Glutamatergic neuron (in vitro differentiated cells): ENCODE measurements at regions not wholly inside any gene's neighbourhood (a gene's known extent, or its start where the extent isn't known, plus 50 kb on each side); places are given as distances from the start of the nearest gene placed in this dataset.

Experiments used
- DNase-seq: peaks from one replicate; pipeline ENCODE4 v3.0.0; 2022
- H3K27ac Mint-ChIP-seq: one replicate; pipeline ENCODE4 v1.8.0; 2020; ENCODE audit warnings: mild to moderate bottlenecking, mixed read lengths, inconsistent platforms; ENCODE audit not compliant: unreplicated experiment
- H3K27me3 Mint-ChIP-seq: one replicate; pipeline ENCODE4 v1.8.0; 2020; ENCODE audit warnings: mild to moderate bottlenecking, moderate library complexity, mixed read lengths, inconsistent platforms; ENCODE audit not compliant: unreplicated experiment
- H3K36me3 Mint-ChIP-seq: one replicate; pipeline ENCODE4 v1.8.0; 2020; ENCODE audit warnings: mild to moderate bottlenecking, mixed read lengths, inconsistent platforms; ENCODE audit not compliant: unreplicated experiment
- H3K4me1 Mint-ChIP-seq: one replicate; pipeline ENCODE4 v1.8.0; 2020; ENCODE audit warnings: mild to moderate bottlenecking, low read depth, mixed read lengths, inconsistent platforms; ENCODE audit not compliant: unreplicated experiment
- H3K4me3 Mint-ChIP-seq: one replicate; pipeline ENCODE4 v1.8.0; 2020; ENCODE audit warnings: mild to moderate bottlenecking, mixed read lengths, inconsistent platforms; ENCODE audit not compliant: unreplicated experiment
- H3K9me3 Mint-ChIP-seq: one replicate; pipeline ENCODE4 v1.8.0; 2020; ENCODE audit warnings: mild to moderate bottlenecking, moderate library complexity, mixed read lengths, inconsistent platforms; ENCODE audit not compliant: unreplicated experiment
- TF ChIP-seq, protein P1 (sequence below): fragments of 200-600 bp; sonication (generic); IDR thresholded peaks from one replicate; pipeline ENCODE4 v1.5.0; 2021; ENCODE audit not compliant: partially characterized antibody, unreplicated experiment

DNA sequence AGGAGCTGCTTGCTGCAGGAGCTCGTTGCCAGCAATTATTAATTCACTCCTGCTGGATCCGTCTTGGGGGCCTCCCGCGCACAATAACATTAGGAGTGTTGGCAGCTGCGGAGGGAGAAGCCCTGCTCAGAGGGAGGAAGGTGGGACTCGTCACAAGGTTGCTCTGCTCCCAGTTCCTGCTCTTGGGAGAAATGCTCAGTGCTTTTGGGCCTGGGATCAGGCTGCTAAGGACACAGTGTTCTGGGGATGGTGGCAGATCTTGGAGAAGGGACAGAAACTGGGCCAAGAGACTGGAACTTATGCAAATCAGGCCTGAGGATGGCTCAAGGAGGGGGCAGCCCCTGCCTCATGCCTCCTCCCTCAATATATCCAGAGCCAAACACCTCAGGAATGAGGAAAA, 78.9 kb upstream of the OLFM4 start:
- Mint-ChIP-seq H3K36me3 (peaks cover 7% of the 10 kb centered on the region), H3K9me3 (peaks cover 6% of the 10 kb centered on the region), H3K27me3 (peaks cover 12% of the 10 kb centered on the region), H3K4me1 (peaks cover 23% of the 10 kb centered on the region), H3K4me3 (no peak overlapping the region), H3K27ac (no peak overlapping the region)
- DNase-seq = no peak
- TF ChIP-seq, protein P1, sequence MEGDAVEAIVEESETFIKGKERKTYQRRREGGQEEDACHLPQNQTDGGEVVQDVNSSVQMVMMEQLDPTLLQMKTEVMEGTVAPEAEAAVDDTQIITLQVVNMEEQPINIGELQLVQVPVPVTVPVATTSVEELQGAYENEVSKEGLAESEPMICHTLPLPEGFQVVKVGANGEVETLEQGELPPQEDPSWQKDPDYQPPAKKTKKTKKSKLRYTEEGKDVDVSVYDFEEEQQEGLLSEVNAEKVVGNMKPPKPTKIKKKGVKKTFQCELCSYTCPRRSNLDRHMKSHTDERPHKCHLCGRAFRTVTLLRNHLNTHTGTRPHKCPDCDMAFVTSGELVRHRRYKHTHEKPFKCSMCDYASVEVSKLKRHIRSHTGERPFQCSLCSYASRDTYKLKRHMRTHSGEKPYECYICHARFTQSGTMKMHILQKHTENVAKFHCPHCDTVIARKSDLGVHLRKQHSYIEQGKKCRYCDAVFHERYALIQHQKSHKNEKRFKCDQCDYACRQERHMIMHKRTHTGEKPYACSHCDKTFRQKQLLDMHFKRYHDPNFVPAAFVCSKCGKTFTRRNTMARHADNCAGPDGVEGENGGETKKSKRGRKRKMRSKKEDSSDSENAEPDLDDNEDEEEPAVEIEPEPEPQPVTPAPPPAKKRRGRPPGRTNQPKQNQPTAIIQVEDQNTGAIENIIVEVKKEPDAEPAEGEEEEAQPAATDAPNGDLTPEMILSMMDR = no peak

DNA sequence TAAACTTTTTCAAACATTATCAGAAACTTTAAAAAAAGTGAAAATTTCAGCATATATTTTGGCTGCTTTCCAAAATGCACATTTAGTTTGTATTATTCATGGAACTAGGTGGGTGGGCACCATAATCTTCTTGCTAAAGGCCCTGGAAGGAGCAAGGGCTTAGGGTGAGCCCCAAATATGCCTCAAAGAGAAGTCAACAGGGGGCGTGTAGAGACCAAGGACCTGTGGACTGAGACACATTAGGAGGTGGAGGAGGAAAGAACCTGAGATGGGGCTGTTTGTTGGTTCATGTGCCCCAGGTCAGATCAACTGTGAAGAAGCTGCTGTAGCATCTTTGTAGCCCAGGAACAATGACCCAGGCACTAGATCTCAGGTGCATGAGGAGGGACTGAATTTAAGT, 79.6 kb upstream of the OLFM4 start:
- TF ChIP-seq, protein P1 = no peak
- H3K4me3 Mint-ChIP-seq = no peak overlapping the region
- H3K27me3 Mint-ChIP-seq = peaks cover 12% of the 10 kb centered on the region
- H3K36me3 Mint-ChIP-seq = peaks cover 11% of the 10 kb centered on the region
- H3K27ac Mint-ChIP-seq = no peak overlapping the region
- peaks cover 7% of the 10 kb centered on the region for H3K9me3 Mint-ChIP-seq
- peaks cover 27% of the 10 kb centered on the region for H3K4me1 Mint-ChIP-seq
- DNase-seq = no peak

DNA sequence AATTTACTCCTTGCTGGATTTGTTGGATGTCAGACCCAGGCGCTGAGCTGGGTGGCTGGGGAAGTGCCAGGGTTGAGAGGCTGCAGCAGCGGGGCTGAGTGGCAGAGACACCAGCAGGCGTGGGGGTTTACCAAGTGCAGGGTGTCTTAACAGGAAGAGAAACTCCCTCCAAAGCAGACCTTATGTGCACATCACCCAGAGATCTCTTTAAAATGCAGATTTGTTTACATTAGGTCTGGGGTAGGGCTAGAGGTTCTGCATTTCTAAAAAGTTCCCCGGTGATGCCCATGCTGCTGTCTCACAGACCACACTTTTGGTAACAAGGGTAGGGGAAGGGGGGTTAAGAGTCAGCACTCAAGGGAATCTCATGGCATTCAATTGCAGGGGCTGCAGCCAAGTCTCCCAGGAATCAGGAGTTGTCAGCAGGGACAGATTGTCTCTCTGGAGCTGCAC, 80.7 kb upstream of the OLFM4 start:
- H3K27ac Mint-ChIP-seq = peak overlapping the region; percentile 66
- DNase-seq = no peak
- peaks cover 38% of the 10 kb centered on the region for H3K4me1 Mint-ChIP-seq
- peaks cover 16% of the 10 kb centered on the region for H3K36me3 Mint-ChIP-seq
- peaks cover 17% of the 10 kb centered on the region for H3K27me3 Mint-ChIP-seq
- peaks cover 14% of the 10 kb centered on the region for H3K9me3 Mint-ChIP-seq
- H3K4me3 Mint-ChIP-seq = peak overlapping the region; percentile 45
- TF ChIP-seq, protein P1 = no peak

DNA sequence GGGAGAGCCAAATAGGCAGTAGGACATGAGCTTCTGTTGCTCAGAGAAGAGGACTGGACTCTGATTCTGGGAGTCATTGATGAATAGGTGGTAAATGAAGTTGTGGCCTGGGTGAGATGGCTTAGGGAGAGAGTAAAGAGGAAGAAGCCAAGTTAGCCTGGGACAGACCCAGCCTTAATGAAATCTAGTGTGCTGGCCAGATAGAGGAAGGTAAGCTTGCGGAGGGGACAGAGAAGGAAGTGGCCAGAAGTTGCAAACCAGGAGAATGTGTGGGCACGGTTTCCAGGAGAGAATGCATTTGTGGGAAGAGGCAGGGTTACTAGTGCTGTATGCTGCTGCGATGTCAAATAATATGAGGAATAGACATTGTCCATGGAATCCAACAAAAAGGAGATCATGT, 83.3 kb upstream of the OLFM4 start:
- Mint-ChIP-seq H3K4me3 (no peak overlapping the region), H3K27me3 (peaks cover 15% of the 10 kb centered on the region), H3K9me3 (peaks cover 16% of the 10 kb centered on the region), H3K4me1 (peaks cover 42% of the 10 kb centered on the region), H3K27ac (no peak overlapping the region), H3K36me3 (peaks cover 16% of the 10 kb centered on the region)
- TF ChIP-seq, protein P1 = no peak
- no peak for DNase-seq

DNA sequence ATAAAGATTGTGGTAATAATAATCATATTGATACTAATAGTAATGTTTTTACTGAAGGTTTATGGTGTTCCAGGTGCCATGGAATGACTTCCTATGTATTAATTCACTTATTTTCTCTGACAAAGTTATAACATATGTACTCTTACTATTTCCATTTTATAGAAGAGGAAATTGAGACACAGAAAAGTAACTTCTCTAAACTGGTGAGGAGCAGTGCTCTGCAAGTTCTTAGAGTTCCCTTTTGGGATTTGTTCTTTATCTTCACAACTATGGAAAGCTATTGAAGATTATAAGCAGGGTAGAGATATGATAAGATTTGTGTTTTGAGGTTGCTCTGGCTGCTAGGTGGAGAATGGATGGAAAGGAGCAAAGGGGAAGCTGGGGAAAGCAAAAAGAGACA, 83.9 kb upstream of the OLFM4 start:
- DNase-seq = no peak
- TF ChIP-seq, protein P1 = no peak
- Mint-ChIP-seq H3K27ac (no peak overlapping the region), H3K36me3 (peaks cover 16% of the 10 kb centered on the region), H3K9me3 (peaks cover 16% of the 10 kb centered on the region), H3K4me1 (peaks cover 39% of the 10 kb centered on the region), H3K27me3 (peaks cover 15% of the 10 kb centered on the region), H3K4me3 (peak overlapping the region; percentile 3)
